ENCODE measurements at regions not wholly inside any gene's neighbourhood (a gene's known extent, or its start where the extent isn't known, plus 50 kb on each side); places are given as distances from the start of the nearest gene placed in this dataset.

- no TSS peak for BruUV-seq (replicated peaks)
- no peaks in the 10 kb centered on the region for H3F3A ChIP-seq (ENCODE audit: insufficient read depth, low read depth)
- H2AFZ ChIP-seq, result no peak overlapping the region
- H4K20me1 ChIP-seq (ENCODE audit: insufficient read depth), result no peaks in the 10 kb centered on the region
- ChIA-PET CTCF (no interaction called here), POLR2A (ENCODE audit: unreplicated experiment) (no interaction called here)
- no peaks in the 10 kb centered on the region for H3K4me1 ChIP-seq (replicated peaks; ENCODE audit: insufficient read depth)
- intact Hi-C loops (cut with micrococcal nuclease; ENCODE audit: unreplicated experiment), result no loop called here
- no peak overlapping the region for H3K4me2 ChIP-seq
- no peak for TF ChIP-seq CTCF (conservative IDR thresholded peaks at IDR 0.05)
- no peak for TF ChIP-seq EZH2 (IDR thresholded peaks at IDR 0.05; ENCODE audit: low read depth)
- no peaks in the 10 kb centered on the region for H3K36me3 ChIP-seq (ENCODE audit: low read depth)
- H3K79me2 ChIP-seq (ENCODE audit: low read depth), result no peaks in the 10 kb centered on the region
- H3K9me2 ChIP-seq (ENCODE audit: insufficient read depth), result no peaks in the 10 kb centered on the region
- H3K27ac ChIP-seq, result no peak overlapping the region
- no peaks in the 10 kb centered on the region for H3K27me3 ChIP-seq (ENCODE audit: insufficient read depth, low read depth)
- H3K9me3 ChIP-seq (ENCODE audit: insufficient read depth, low read depth), result no peaks in the 10 kb centered on the region
- no peak for DNase-seq
- H3K4me3 ChIP-seq, result no peak overlapping the region
Observed at GRCh38 chr7:118298771-118299170, 74.3 kb downstream of the ANKRD7 start.

- Histone ChIP-seq H3K79me2 (ENCODE audit: low read depth) (no peaks in the 10 kb centered on the region), H3K36me3 (ENCODE audit: low read depth) (no peaks in the 10 kb centered on the region), H3K4me1 (replicated peaks; ENCODE audit: insufficient read depth) (no peaks in the 10 kb centered on the region), H3F3A (ENCODE audit: insufficient read depth, low read depth) (no peaks in the 10 kb centered on the region), H3K9me2 (ENCODE audit: insufficient read depth) (no peaks in the 10 kb centered on the region), H3K27ac (no peak overlapping the region), H3K4me3 (no peak overlapping the region), H3K4me2 (no peak overlapping the region), H3K27me3 (ENCODE audit: insufficient read depth, low read depth) (no peaks in the 10 kb centered on the region), H4K20me1 (ENCODE audit: insufficient read depth) (no peaks in the 10 kb centered on the region), H3K9me3 (ENCODE audit: insufficient read depth, low read depth) (no peaks in the 10 kb centered on the region), H2AFZ (no peak overlapping the region)
- TF ChIP-seq CTCF (conservative IDR thresholded peaks at IDR 0.05) (no peak), EZH2 (IDR thresholded peaks at IDR 0.05; ENCODE audit: low read depth) (no peak)
- intact Hi-C loops (cut with micrococcal nuclease; ENCODE audit: unreplicated experiment), result no loop called here
- POLR2A ChIA-PET (ENCODE audit: unreplicated experiment), result no interaction called here
- no peak for DNase-seq
- BruUV-seq (replicated peaks), result no TSS peak
- CTCF ChIA-PET, result no interaction called here
Observed at GRCh38 chr7:118300177-118300576, 75.7 kb downstream of the ANKRD7 start.

GRCh38 chr7:118304100-118304499 lies 79.6 kb downstream of the ANKRD7 start:
- POLR2A ChIA-PET (ENCODE audit: unreplicated experiment), result no interaction called here
- CTCF ChIA-PET, result no interaction called here
- no peaks in the 10 kb centered on the region for H3K79me2 ChIP-seq (ENCODE audit: low read depth)

More at GRCh38 chr7:118304100-118304499, 79.6 kb downstream of the ANKRD7 start:
- no peaks in the 10 kb centered on the region for H3F3A ChIP-seq (ENCODE audit: insufficient read depth, low read depth)
- intact Hi-C loops (cut with micrococcal nuclease; ENCODE audit: unreplicated experiment), result no loop called here
- H3K9me3 ChIP-seq (ENCODE audit: insufficient read depth, low read depth), result no peaks in the 10 kb centered on the region
- H3K27me3 ChIP-seq (ENCODE audit: insufficient read depth, low read depth), result no peaks in the 10 kb centered on the region
- H3K4me3 ChIP-seq, result no peak overlapping the region
- TF ChIP-seq CTCF (conservative IDR thresholded peaks at IDR 0.05), result no peak
- TF ChIP-seq EZH2 (IDR thresholded peaks at IDR 0.05; ENCODE audit: low read depth), result no peak
- H3K36me3 ChIP-seq (ENCODE audit: low read depth), result no peaks in the 10 kb centered on the region
- no peak overlapping the region for H3K4me2 ChIP-seq
- no peak overlapping the region for H2AFZ ChIP-seq
- no peaks in the 10 kb centered on the region for H4K20me1 ChIP-seq (ENCODE audit: insufficient read depth)
- BruUV-seq (replicated peaks), result no TSS peak
- H3K9me2 ChIP-seq (ENCODE audit: insufficient read depth), result no peaks in the 10 kb centered on the region
- DNase-seq, result no peak
- no peaks in the 10 kb centered on the region for H3K4me1 ChIP-seq (replicated peaks; ENCODE audit: insufficient read depth)
- no peak overlapping the region for H3K27ac ChIP-seq
